ENCODE measurements at regions not wholly inside any gene's neighbourhood (a gene's known extent, or its start where the extent isn't known, plus 50 kb on each side); places are given as distances from the start of the nearest gene placed in this dataset.

DNA sequence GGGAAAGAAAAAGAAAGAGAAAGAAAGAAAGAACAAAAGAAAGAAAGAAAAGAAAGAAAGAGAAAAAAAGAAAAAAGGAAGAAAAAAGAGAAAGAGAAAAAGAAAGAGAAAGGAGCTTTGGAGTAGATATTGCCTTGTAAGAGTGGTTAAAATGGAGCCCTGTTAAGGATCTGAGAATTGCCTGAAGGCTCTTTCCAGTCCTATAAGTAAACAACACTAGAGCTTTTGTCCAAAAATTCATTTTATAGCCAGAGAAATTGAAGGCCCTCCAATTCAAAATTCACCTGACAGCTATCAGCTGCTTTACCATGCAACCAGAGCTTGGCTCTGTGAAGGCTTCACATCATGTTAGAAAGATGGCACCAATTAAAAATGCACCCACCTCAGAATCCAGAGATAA, 102.1 kb upstream of the FRMD4B start:
- no peaks in the 10 kb centered on the region for H3F3A ChIP-seq (replicated peaks; ENCODE audit: insufficient read depth)
- CTCF ChIA-PET = interaction anchor here (0.8 kb wide), 1 partner anchor 19 kb away, joined by 3 read pairs; no protein-coding TSS in a partner anchor
- H3K27ac ChIP-seq (ENCODE audit: low read depth in 2 of 2, low read length in 1 of 2) = no peak overlapping the region
- DNase-seq = no peak
- no peaks in the 10 kb centered on the region for H3K9me2 ChIP-seq
- no peak overlapping the region for H3K9ac ChIP-seq
- no peaks in the 10 kb centered on the region for H4K20me1 ChIP-seq (ENCODE audit: insufficient read depth)
- POLR2A ChIA-PET = no interaction called here
- H3K4me2 ChIP-seq = no peak overlapping the region
- no peak overlapping the region for H2AFZ ChIP-seq (ENCODE audit: low read depth)
- no peak for TF ChIP-seq FOXJ3 (CRISPR knock-in tag; IDR thresholded peaks at IDR 0.05)
- TF ChIP-seq JUND (IDR thresholded peaks at IDR 0.05) = no peak
- no peak for TF ChIP-seq NFIC (IDR thresholded peaks at IDR 0.05; ENCODE audit: borderline replicate concordance)
- TF ChIP-seq, protein P1, sequence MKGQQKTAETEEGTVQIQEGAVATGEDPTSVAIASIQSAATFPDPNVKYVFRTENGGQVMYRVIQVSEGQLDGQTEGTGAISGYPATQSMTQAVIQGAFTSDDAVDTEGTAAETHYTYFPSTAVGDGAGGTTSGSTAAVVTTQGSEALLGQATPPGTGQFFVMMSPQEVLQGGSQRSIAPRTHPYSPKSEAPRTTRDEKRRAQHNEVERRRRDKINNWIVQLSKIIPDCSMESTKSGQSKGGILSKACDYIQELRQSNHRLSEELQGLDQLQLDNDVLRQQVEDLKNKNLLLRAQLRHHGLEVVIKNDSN (IDR thresholded peaks at IDR 0.05; ENCODE audit: borderline replicate concordance, low read depth) = no peak
- no peak for TF ChIP-seq RFX5 (IDR thresholded peaks at IDR 0.05; ENCODE audit: low read length)
- TF ChIP-seq CHD2 (IDR thresholded peaks at IDR 0.05; ENCODE audit: low read length, partially characterized antibody) = no peak
- TF ChIP-seq GABPA (IDR thresholded peaks at IDR 0.05; ENCODE audit: low read depth) = no peak
- TF ChIP-seq EZH2phosphoT487 (IDR thresholded peaks at IDR 0.05; ENCODE audit: borderline replicate concordance, low read depth) = no peak
- TF ChIP-seq, protein P2, sequence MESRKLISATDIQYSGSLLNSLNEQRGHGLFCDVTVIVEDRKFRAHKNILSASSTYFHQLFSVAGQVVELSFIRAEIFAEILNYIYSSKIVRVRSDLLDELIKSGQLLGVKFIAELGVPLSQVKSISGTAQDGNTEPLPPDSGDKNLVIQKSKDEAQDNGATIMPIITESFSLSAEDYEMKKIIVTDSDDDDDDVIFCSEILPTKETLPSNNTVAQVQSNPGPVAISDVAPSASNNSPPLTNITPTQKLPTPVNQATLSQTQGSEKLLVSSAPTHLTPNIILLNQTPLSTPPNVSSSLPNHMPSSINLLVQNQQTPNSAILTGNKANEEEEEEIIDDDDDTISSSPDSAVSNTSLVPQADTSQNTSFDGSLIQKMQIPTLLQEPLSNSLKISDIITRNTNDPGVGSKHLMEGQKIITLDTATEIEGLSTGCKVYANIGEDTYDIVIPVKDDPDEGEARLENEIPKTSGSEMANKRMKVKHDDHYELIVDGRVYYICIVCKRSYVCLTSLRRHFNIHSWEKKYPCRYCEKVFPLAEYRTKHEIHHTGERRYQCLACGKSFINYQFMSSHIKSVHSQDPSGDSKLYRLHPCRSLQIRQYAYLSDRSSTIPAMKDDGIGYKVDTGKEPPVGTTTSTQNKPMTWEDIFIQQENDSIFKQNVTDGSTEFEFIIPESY (IDR thresholded peaks at IDR 0.05; ENCODE audit: borderline replicate concordance, low read depth) = no peak
- TF ChIP-seq, protein P3, sequence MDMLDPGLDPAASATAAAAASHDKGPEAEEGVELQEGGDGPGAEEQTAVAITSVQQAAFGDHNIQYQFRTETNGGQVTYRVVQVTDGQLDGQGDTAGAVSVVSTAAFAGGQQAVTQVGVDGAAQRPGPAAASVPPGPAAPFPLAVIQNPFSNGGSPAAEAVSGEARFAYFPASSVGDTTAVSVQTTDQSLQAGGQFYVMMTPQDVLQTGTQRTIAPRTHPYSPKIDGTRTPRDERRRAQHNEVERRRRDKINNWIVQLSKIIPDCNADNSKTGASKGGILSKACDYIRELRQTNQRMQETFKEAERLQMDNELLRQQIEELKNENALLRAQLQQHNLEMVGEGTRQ (IDR thresholded peaks at IDR 0.05; ENCODE audit: borderline replicate concordance, low read depth, low read length) = no peak
- H3K27me3 ChIP-seq (ENCODE audit: insufficient read depth) = no peaks in the 10 kb centered on the region
- no peaks in the 10 kb centered on the region for H3K9me3 ChIP-seq
- H3K4me3 ChIP-seq (ENCODE audit: low read depth in 2 of 2, low read length in 1 of 2) = no peak overlapping the region
- no peaks in the 10 kb centered on the region for H3K36me3 ChIP-seq (replicated peaks in 1 of 2; ENCODE audit: control insufficient read depth in 1 of 2, insufficient read depth in 2 of 2, low read length in 1 of 2)
- no peaks in the 10 kb centered on the region for H3K79me2 ChIP-seq (ENCODE audit: insufficient read depth)
- H3K4me1 ChIP-seq (ENCODE audit: control insufficient read depth in 1 of 2, insufficient read depth in 2 of 2, low read depth in 1 of 2, low read length in 1 of 2) = no peaks in the 10 kb centered on the region; a peak in 1 of 4 replicates

DNA sequence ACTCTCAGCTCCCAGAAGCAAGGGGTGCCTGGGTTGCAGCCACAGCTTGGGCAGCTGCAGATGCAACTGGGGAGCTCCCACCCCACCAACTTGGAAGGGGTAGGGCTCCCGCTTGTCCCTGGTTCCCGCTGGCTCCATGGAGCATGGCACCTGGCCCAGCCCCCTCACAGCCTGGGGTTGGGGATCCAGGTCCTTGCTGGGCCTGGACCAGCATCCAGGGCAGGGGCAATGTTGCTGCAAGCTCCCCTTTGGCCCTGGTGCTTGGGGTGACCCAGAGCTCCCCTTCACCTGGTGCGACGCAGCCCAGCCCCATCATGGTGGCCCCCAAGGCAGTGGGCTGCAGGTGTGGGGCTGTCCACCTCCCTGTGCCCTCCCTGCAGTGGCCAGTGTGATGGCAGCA, 99.6 kb upstream of the FRMD4B start:
- ChIA-PET POLR2A (no interaction called here), CTCF (no interaction called here)
- Histone ChIP-seq H3K36me3 (replicated peaks in 1 of 2; ENCODE audit: control insufficient read depth in 1 of 2, insufficient read depth in 2 of 2, low read length in 1 of 2) (no peaks in the 10 kb centered on the region), H2AFZ (ENCODE audit: low read depth) (no peak overlapping the region), H3K9me3 (no peaks in the 10 kb centered on the region), H3K4me1 (ENCODE audit: control insufficient read depth in 1 of 2, insufficient read depth in 2 of 2, low read depth in 1 of 2, low read length in 1 of 2) (no peaks in the 10 kb centered on the region; a peak in 1 of 4 replicates), H3K27ac (ENCODE audit: low read depth in 2 of 2, low read length in 1 of 2) (no peak overlapping the region), H3K79me2 (ENCODE audit: insufficient read depth) (no peaks in the 10 kb centered on the region), H3K4me2 (no peak overlapping the region), H3K27me3 (ENCODE audit: insufficient read depth) (no peaks in the 10 kb centered on the region), H3K9me2 (no peaks in the 10 kb centered on the region), H3F3A (replicated peaks; ENCODE audit: insufficient read depth) (no peaks in the 10 kb centered on the region), H3K9ac (no peak overlapping the region), H4K20me1 (ENCODE audit: insufficient read depth) (no peaks in the 10 kb centered on the region), H3K4me3 (ENCODE audit: low read depth in 2 of 2, low read length in 1 of 2) (no peak overlapping the region)
- no CpG with 5 or more reads among the region's 4 CpGs for WGBS (ENCODE audit: low lambda C conversion rate)
- no peak for DNase-seq
- TF ChIP-seq RFX5 (IDR thresholded peaks at IDR 0.05; ENCODE audit: low read length) (no peak), SIN3A (IDR thresholded peaks at IDR 0.05; ENCODE audit: borderline replicate concordance, low read depth, low read length) (no peak), JUND (IDR thresholded peaks at IDR 0.05) (no peak), GABPA (IDR thresholded peaks at IDR 0.05; ENCODE audit: low read depth) (no peak), NFIC (IDR thresholded peaks at IDR 0.05; ENCODE audit: borderline replicate concordance) (no peak), TAF1 (IDR thresholded peaks at IDR 0.05; ENCODE audit: borderline replicate concordance, low read depth, low read length) (no peak), NRF1 (IDR thresholded peaks at IDR 0.05; ENCODE audit: low read depth, low read length) (no peak), YY1 (IDR thresholded peaks at IDR 0.05; ENCODE audit: low read depth) (no peak), TCF12 (IDR thresholded peaks at IDR 0.05) (no peak), TEAD4 (IDR thresholded peaks at IDR 0.05; ENCODE audit: borderline replicate concordance, insufficient read depth) (no peak)
- TF ChIP-seq, protein P4, sequence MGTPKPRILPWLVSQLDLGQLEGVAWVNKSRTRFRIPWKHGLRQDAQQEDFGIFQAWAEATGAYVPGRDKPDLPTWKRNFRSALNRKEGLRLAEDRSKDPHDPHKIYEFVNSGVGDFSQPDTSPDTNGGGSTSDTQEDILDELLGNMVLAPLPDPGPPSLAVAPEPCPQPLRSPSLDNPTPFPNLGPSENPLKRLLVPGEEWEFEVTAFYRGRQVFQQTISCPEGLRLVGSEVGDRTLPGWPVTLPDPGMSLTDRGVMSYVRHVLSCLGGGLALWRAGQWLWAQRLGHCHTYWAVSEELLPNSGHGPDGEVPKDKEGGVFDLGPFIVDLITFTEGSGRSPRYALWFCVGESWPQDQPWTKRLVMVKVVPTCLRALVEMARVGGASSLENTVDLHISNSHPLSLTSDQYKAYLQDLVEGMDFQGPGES (IDR thresholded peaks at IDR 0.05; ENCODE audit: low read depth, low read length) = no peak
- TF ChIP-seq, protein P2 (IDR thresholded peaks at IDR 0.05; ENCODE audit: borderline replicate concordance, low read depth) = no peak
- TF ChIP-seq, protein P5, sequence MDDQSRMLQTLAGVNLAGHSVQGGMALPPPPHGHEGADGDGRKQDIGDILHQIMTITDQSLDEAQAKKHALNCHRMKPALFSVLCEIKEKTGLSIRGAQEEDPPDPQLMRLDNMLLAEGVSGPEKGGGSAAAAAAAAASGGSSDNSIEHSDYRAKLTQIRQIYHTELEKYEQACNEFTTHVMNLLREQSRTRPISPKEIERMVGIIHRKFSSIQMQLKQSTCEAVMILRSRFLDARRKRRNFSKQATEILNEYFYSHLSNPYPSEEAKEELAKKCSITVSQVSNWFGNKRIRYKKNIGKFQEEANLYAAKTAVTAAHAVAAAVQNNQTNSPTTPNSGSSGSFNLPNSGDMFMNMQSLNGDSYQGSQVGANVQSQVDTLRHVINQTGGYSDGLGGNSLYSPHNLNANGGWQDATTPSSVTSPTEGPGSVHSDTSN (IDR thresholded peaks at IDR 0.05) = no peak
- TF ChIP-seq, protein P1 (IDR thresholded peaks at IDR 0.05; ENCODE audit: borderline replicate concordance, low read depth) = no peak

Data from SK-N-SH (cell line).